HG03469 (cell line): ENCODE measurements at regions not wholly inside any gene's neighbourhood (a gene's known extent, or its start where the extent isn't known, plus 50 kb on each side); places are given as distances from the start of the nearest gene placed in this dataset.

ENCODE experiments used
- ATAC-seq: cut with Tn5 transposase; IDR thresholded peaks from one replicate; pipeline ENCODE4 v1.9.1; 2021; ENCODE audit warnings: mild to moderate bottlenecking, moderate library complexity, moderate number of reproducible peaks; ENCODE audit not compliant: unreplicated experiment

- ATAC-seq, result no peak
Observed at GRCh38 chr16:50925758-50926357, 184.0 kb downstream of the CYLD start.

GRCh38 chr16:50924759-50925545 is 183.1 kb downstream of the CYLD start:
- no peak for ATAC-seq

- ATAC-seq, result no peak
Observed at GRCh38 chr16:50917950-50918703, 176.2 kb downstream of the CYLD start.

DNA sequence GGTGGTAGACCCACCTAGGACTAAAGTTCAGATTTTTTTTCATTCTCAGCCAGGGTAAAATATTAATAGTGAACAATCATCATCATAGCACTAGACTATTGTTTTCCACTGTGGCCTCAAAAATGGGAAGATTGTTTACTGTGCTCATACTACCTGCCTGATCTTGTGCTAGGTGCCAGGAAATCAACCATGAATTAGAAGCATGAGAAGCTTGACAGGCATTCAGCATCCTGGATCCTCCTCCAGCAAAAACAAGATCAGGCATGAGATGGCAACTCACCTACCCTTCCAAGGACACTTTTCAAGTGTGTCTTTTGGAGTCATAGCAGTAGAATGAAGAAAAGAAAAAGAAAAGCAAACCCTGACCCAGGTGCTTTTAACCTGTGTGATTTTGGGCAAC is 174.2 kb downstream of the CYLD start:
- ATAC-seq, result no peak

DNA sequence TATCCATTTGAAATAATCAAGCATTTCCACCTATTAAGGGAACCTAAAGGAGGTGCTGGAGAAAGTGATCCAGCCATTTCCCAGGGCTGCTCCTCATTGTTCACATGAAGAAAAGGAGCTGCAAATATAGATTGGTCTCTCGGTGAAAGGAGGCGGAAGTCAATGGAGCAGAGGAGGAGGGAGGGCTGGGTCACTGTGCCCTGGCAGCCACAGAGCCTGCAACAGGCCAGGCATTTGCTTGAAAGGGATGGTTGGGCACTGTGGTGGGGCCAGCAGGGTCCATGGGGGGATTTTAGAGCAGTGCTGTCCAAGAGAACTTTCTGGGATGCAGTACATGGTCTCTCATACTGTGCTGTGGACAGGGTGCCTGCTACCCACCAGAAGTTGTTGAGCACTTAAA is 173.2 kb downstream of the CYLD start:
- no peak for ATAC-seq

DNA sequence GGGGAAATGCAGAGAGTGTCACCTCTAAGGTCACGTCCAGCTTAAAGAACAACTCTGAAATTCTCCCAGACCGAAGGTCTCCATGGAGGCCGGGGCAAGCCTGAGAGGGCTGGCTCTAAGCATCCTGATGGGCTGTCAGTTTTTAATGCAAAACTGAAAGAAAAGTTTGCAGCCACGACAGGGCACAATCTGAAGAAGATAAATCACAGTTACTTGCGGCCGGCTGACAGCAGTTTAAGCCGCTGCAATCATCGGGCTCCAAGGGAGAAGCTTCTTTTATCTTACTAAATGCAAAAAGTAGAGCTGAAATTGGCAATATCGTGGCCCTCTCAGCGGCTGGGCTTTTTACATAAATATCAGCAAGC is 168.8 kb downstream of the CYLD start:
- ATAC-seq, result no peak

DNA sequence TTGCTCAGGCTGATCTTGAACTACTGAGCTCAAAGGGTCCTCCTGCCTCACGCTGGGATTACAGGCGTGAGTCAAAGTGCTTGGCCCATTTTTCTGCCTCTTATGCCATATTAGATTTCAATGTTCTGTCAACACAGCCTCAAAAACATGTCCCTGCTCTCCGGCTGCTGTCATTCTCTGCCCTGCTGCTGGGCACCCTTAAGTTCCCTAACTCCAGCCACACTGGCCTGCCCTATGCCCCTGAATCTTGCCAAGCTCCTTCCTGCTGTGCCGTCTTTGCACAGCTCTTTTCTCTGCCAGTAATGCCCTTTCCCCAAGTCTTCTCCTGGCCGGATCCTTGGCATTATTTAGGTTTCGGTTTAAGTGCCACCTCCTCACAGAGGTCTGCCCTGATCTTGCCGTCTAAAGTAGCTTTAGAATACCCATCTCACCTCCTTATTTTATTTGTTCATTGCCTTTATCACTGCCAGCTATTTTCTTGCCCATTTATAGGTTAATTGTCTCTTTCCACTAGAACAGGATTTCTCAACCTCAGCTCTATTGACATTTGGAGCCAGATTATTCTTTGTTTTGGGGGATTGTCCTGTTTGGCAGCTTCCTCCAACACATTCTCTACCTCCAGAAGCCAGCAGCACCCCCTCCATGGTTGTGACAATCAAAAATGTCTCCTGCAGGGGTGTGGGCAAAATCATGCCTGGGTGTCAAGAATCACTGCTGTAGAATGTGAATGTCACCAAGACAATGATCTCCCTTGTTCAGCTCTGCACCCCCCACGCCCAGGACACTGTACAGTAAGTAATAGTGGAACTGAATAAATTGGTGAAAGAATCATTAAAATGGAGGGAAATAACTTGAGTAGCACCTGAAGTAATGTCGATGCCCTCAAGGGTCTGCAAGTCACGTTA is 168.2 kb downstream of the CYLD start:
- ATAC-seq, result no peak

- ATAC-seq, result no peak
Observed at GRCh38 chr16:50908468-50908867, 166.6 kb downstream of the CYLD start.

GRCh38 chr16:50906454-50906853 is 164.6 kb downstream of the CYLD start:
- no peak for ATAC-seq

- ATAC-seq, result no peak
Observed at GRCh38 chr16:50902457-50902856, 160.6 kb downstream of the CYLD start.

- no peak for ATAC-seq
Observed at GRCh38 chr16:50901062-50901461, 159.2 kb downstream of the CYLD start.

DNA sequence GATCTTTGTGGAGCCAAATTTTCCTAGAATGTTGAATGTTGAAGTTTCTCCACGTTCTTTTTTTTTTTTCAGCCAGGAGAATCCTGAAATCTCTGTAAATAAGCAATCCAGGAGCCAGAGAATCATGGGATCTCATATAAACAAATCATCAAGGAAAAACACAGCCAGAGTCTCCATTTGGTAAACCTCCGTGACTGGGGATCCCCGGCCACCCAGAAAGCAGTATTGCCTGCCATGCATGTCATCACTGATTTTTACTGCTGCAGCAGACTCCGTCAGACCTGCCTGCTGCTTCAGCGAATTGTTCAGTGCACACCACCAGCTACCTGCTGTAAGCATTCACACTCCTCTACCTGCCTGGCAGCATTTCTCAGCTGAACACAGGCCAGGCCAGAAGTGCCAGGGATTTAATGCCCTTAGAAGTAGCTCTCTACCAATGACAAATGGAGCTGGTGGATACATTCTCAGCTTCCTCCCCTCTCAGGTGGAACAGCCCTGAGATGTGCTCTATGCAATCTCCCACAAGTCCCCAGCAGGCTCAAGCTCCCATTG is 158.6 kb downstream of the CYLD start:
- no peak for ATAC-seq

DNA sequence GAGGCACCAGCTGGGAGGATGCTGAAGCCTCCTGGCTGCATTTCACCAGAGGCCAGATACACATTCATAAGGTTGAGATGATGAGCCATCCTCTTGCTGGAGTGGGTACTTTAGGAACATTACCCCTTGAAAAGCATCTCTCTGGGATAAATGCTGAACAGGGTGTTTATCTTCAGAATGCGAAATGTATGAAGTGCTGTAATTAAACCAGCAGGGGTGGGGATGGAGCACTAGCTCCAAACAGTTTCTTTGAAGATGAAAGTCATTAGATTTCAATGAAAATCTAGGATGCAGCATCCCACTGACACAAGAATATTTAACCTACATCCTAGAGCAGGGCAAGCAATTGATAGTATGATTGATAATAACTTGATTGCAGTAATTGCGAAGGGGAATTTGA is 158.1 kb downstream of the CYLD start:
- no peak for ATAC-seq

- ATAC-seq, result no peak
Observed at GRCh38 chr16:50889746-50890145, 147.9 kb downstream of the CYLD start.

DNA sequence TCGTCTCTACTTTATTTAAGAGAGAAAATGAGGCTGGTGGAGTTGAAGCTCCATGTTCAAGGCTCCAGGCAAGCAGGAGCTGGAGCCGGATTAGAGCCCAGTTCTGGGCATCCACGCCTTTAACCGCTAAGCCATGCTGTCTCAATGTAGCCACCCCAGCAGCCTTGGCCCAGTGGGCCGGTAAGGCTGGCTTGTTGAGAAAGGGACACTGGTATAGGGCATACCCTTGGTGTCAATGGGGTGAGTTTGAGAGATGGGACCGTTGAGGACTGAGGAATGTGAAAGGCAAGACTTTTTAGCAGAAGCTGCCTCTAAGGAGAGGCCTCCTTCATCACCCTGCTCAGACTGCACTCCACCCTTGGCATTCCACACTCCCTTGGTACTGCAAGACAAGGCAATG is 147.4 kb downstream of the CYLD start:
- no peak for ATAC-seq

DNA sequence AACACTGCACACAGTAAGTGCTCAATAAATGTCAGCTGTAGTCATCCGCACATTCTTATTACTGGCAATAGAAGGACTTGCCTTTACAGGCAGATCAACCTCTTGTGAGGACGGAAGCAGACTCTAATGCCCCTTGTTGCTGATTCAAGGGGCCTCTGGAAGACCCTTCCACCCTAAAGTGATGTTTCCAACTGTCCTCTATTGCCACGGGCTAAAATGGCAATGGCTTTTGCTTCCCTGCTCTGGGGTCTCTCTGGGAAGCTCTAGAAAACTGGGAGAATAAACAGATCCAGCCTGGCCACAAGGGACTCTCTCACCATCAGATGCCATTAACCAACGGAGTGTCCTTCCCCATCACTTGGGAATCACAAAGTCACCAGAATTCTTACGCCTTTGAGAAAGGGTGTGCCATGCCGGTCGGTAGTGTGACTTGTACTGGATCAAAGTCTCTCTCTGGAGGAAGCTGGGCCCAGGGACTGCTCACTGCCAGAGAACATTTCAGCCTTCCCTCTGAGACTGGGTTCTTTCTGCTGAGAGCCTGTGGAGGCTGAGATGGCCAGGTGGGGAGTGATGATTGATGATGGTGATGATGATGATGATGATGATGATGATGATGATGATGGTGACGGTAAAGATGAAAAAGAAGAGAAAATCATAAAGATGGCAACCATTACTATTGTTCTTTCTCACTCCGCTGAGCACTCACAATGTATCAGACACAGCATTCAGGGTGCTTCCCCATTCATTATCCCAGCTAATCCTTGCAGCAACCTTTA is 146.8 kb downstream of the CYLD start:
- no peak for ATAC-seq

DNA sequence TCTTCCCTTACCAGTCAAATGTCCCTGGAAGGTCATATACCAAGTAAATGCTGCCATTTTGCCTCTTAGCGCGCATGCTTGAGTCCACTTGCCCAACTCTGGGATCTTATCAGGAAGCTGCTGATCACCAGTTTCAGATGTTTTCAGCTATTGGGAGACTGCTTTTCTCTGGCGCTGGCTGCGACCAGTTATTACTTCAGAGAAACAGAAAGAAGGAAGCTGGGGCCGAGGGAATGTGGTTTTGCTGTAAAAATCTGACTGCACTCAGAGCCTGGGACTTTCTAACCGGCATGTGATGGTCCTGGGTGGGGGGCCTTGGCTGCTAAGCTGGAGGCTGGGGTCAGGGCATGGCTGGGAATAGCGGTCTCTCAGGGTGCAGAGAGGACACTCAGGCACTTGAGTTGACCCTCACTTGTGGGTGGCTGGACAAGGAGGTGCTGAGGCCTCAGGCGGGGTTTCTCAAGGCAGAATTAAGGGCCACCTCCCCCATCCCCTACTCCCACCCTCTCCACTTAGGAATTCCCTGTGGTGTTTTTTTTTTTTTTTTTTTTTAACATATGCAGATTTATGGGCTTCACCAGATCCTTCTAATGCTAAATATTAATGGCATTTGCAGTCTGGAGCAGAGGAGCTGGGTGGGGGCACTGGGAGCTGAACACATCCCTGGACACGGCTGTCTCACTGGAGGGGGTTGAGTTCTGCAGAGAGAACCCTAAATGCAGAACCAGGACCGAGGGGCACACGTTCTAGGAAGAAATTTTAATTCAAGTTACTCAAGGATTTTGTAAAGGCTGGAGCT is 145.8 kb downstream of the CYLD start:
- ATAC-seq, result no peak

GRCh38 chr16:50884066-50884860 is 142.4 kb downstream of the CYLD start:
- ATAC-seq, result no peak
